Sigmoid colon (tissue), 3 donors: ENCODE measurements at regions not wholly inside any gene's neighbourhood (a gene's known extent, or its start where the extent isn't known, plus 50 kb on each side); places are given as distances from the start of the nearest gene placed in this dataset.

Experiments
- CTCF ChIP-seq, 4 experiments: fragments of 450-650 bp in 3 of 4; fragments of 200-600 bp in 1 of 4; IDR thresholded peaks; one replicate each; pipeline ENCODE4 v1.5.1; 2016 to 2019; ENCODE audit warnings: antibody characterized with exemption in 4 of 4, mild to moderate bottlenecking in 3 of 4, moderate library complexity in 2 of 4
- POLR2A ChIP-seq, 2 donors: fragments of 450-650 bp; IDR thresholded peaks; one replicate each; pipeline ENCODE4 v1.6.1; 2016; ENCODE audit warnings: antibody characterized with exemption in 2 of 2, mild to moderate bottlenecking in 2 of 2, moderate library complexity in 2 of 2

- TF ChIP-seq CTCF (IDR thresholded peaks at IDR 0.05) (no peak), POLR2A (IDR thresholded peaks at IDR 0.05) (no peak)
These were observed 122.8 kb downstream of the PRLHR start for GRCh38 chr10:118472415-118473304.
